Loucy (cell line): ENCODE measurements at regions not wholly inside any gene's neighbourhood (a gene's known extent, or its start where the extent isn't known, plus 50 kb on each side); places are given as distances from the start of the nearest gene placed in this dataset.

Source experiments
- H2AFZ ChIP-seq: fragments of 200-600 bp; sonication (generic); 2 replicates; pipeline ENCODE4 v1.6.0; 2016; ENCODE audit warnings: antibody characterized with exemption, mild to moderate bottlenecking, low read length, moderate library complexity
- H3F3A ChIP-seq: fragments of 200-600 bp; 2 replicates; pipeline ENCODE4 v1.6.0; 2016; ENCODE audit warnings: antibody characterized with exemption, low read depth, mild to moderate bottlenecking
- H3K27me3 ChIP-seq: fragments of 200-600 bp; sonication (generic); 2 replicates; pipeline ENCODE4 v1.6.1; 2014; ENCODE audit warnings: low read length, mild to moderate bottlenecking; ENCODE audit not compliant: insufficient read depth, poor library complexity, severe bottlenecking
- H3K36me3 ChIP-seq: fragments of 200-600 bp; sonication (generic); 2 replicates; pipeline ENCODE4 v1.6.1; 2016; ENCODE audit warnings: low read length; ENCODE audit not compliant: insufficient read depth
- H3K4me1 ChIP-seq: fragments of 200-600 bp; sonication (generic); 2 replicates; pipeline ENCODE4 v1.5.1; 2014; ENCODE audit warnings: low read length, mild to moderate bottlenecking; ENCODE audit not compliant: insufficient read depth, poor library complexity, severe bottlenecking
- H3K4me2 ChIP-seq: fragments of 200-600 bp; sonication (generic); 2 replicates; pipeline ENCODE4 v1.6.0; 2014; ENCODE audit warnings: antibody characterized with exemption, low read length, low read depth, mild to moderate bottlenecking; ENCODE audit not compliant: poor library complexity, severe bottlenecking
- H3K4me3 ChIP-seq: fragments of 200-600 bp; sonication (generic); 2 replicates; pipeline ENCODE4 v1.5.1; 2014; ENCODE audit warnings: low read length, mild to moderate bottlenecking, mixed read lengths; ENCODE audit not compliant: poor library complexity, severe bottlenecking
- H3K79me2 ChIP-seq: fragments of 200-600 bp; sonication (generic); 2 replicates; pipeline ENCODE4 v1.6.1; 2014; ENCODE audit warnings: low read length; ENCODE audit not compliant: insufficient read depth
- H3K9ac ChIP-seq: fragments of 200-600 bp; sonication (generic); 2 replicates; pipeline ENCODE4 v1.6.0; 2014; ENCODE audit warnings: mild to moderate bottlenecking, low read depth, low read length, moderate library complexity; ENCODE audit not compliant: poor library complexity, severe bottlenecking
- H3K9me2 ChIP-seq: fragments of 200-600 bp; sonication (generic); replicated peaks from 2 replicates; pipeline ENCODE4 v1.6.1; 2016; ENCODE audit warnings: low read depth, low read length, mixed read lengths
- H3K9me3 ChIP-seq: fragments of 200-600 bp; sonication (generic); 2 replicates; pipeline ENCODE4 v1.6.1; 2014; ENCODE audit warnings: mild to moderate bottlenecking, antibody characterized with exemption, low read length, low read depth; ENCODE audit not compliant: insufficient read depth
- H4K20me1 ChIP-seq: fragments of 200-600 bp; sonication (generic); 2 replicates; pipeline ENCODE4 v1.6.0; 2014; ENCODE audit warnings: antibody characterized with exemption, low read length, mild to moderate bottlenecking; ENCODE audit not compliant: insufficient read depth, poor library complexity, severe bottlenecking
- CTCF ChIP-seq: fragments of 200-600 bp; sonication (generic); conservative IDR thresholded peaks from 2 replicates; pipeline ENCODE4 v1.5.1; 2014; ENCODE audit warnings: mild to moderate bottlenecking, antibody characterized with exemption, low read length
- EZH2phosphoT487 ChIP-seq: fragments of 200-600 bp; IDR thresholded peaks from 2 replicates; pipeline ENCODE4 v1.6.1; 2018; ENCODE audit warnings: antibody characterized with exemption, mild to moderate bottlenecking, moderate library complexity, borderline replicate concordance

GRCh38 chr10:9796564-9796963 is 1221.1 kb upstream of the CELF2 start:
- no peaks in the 10 kb centered on the region for H3K27me3 ChIP-seq
- H4K20me1 ChIP-seq = no peaks in the 10 kb centered on the region
- H3K36me3 ChIP-seq = no peaks in the 10 kb centered on the region
- no peak overlapping the region for H3K4me2 ChIP-seq
- no peak overlapping the region for H3K4me3 ChIP-seq
- H3K9me3 ChIP-seq = no peaks in the 10 kb centered on the region
- H2AFZ ChIP-seq = no peak overlapping the region
- no peaks in the 10 kb centered on the region for H3K79me2 ChIP-seq
- H3K4me1 ChIP-seq = no peaks in the 10 kb centered on the region
- TF ChIP-seq CTCF (no peak), EZH2phosphoT487 (no peak)
- H3F3A ChIP-seq = no peaks in the 10 kb centered on the region
- H3K9ac ChIP-seq = no peak overlapping the region
- H3K9me2 ChIP-seq = no peaks in the 10 kb centered on the region

GRCh38 chr10:9800011-9800410 is 1217.7 kb upstream of the CELF2 start:
- H4K20me1 ChIP-seq = no peaks in the 10 kb centered on the region
- no peaks in the 10 kb centered on the region for H3K9me3 ChIP-seq
- TF ChIP-seq CTCF = no peak
- TF ChIP-seq EZH2phosphoT487 = no peak
- no peaks in the 10 kb centered on the region for H3K4me1 ChIP-seq
- H3K4me3 ChIP-seq = no peak overlapping the region
- no peaks in the 10 kb centered on the region for H3F3A ChIP-seq
- H3K9me2 ChIP-seq = no peaks in the 10 kb centered on the region
- H3K27me3 ChIP-seq = no peaks in the 10 kb centered on the region
- H3K36me3 ChIP-seq = no peaks in the 10 kb centered on the region
- H3K79me2 ChIP-seq = no peaks in the 10 kb centered on the region
- H2AFZ ChIP-seq = no peak overlapping the region
- no peak overlapping the region for H3K9ac ChIP-seq
- H3K4me2 ChIP-seq = no peak overlapping the region

- Histone ChIP-seq H3K9me3 (no peaks in the 10 kb centered on the region), H3K79me2 (no peaks in the 10 kb centered on the region), H3K4me1 (no peaks in the 10 kb centered on the region), H3K4me2 (no peak overlapping the region), H3K9me2 (no peaks in the 10 kb centered on the region), H2AFZ (no peak overlapping the region), H3F3A (no peaks in the 10 kb centered on the region), H3K36me3 (no peaks in the 10 kb centered on the region), H4K20me1 (no peaks in the 10 kb centered on the region), H3K27me3 (no peaks in the 10 kb centered on the region), H3K4me3 (no peak overlapping the region), H3K9ac (no peak overlapping the region)
- TF ChIP-seq EZH2phosphoT487 (no peak), CTCF (no peak)
Observed at GRCh38 chr10:9800571-9800970, 1217.1 kb upstream of the CELF2 start.
